SK-N-SH treated with all-trans-retinoic acid at 6 μM for 48 hours (cell line): ENCODE measurements at regions not wholly inside any gene's neighbourhood (a gene's known extent, or its start where the extent isn't known, plus 50 kb on each side); places are given as distances from the start of the nearest gene placed in this dataset.
"Not testable (repeated sequence)": the region's sequence is repeated elsewhere in the genome, so short reads cannot be mapped to it uniquely, and the experiment has no call there.

Source experiments
- OSR1 ChIP-seq: fragments of 250-450 bp; sonication (Bioruptor Pico); IDR thresholded peaks from 2 replicates; pipeline ENCODE4 v1.8.0; 2022; ENCODE audit warnings: moderate library complexity, mild to moderate bottlenecking, inconsistent platforms
- RARB ChIP-seq: fragments of 250-450 bp; sonication (Bioruptor Pico); IDR thresholded peaks from 2 replicates; pipeline ENCODE4 v1.8.0; 2021; ENCODE audit warnings: mild to moderate bottlenecking, moderate library complexity
- SNAI2 ChIP-seq: fragments of 250-450 bp; sonication (Bioruptor Pico); IDR thresholded peaks from 2 replicates; pipeline ENCODE4 v1.5.0; 2020; ENCODE audit warnings: mild to moderate bottlenecking, moderate library complexity
- ZFP3 ChIP-seq: fragments of 250-450 bp; sonication (Bioruptor Pico); IDR thresholded peaks from 2 replicates; pipeline ENCODE4 v1.5.0; 2020; ENCODE audit warnings: mild to moderate bottlenecking, moderate library complexity
- ZFP30 ChIP-seq: fragments of 450-650 bp; formaldehyde crosslinking; IDR thresholded peaks from 2 replicates; pipeline ENCODE4 v1.5.0; 2022; ENCODE audit warnings: mild to moderate bottlenecking, moderate library complexity
- ZNF565 ChIP-seq: fragments of 450-650 bp; formaldehyde crosslinking; conservative IDR thresholded peaks from 2 replicates; pipeline ENCODE4 v1.5.0; 2020; ENCODE audit warnings: low read depth, mild to moderate bottlenecking, moderate library complexity
- ZNF70 ChIP-seq: fragments of 450-650 bp; formaldehyde crosslinking; IDR thresholded peaks from 2 replicates; pipeline ENCODE4 v1.5.0; 2020; ENCODE audit warnings: mild to moderate bottlenecking, moderate library complexity
- TF ChIP-seq, protein P1 (sequence below): fragments of 250-450 bp; sonication (Bioruptor Pico); IDR thresholded peaks from 2 replicates; pipeline ENCODE4 v1.8.0; 2020; ENCODE audit warnings: mild to moderate bottlenecking, moderate library complexity, borderline replicate concordance
- TF ChIP-seq, protein P2 (sequence below): fragments of 250-450 bp; sonication (Bioruptor Pico); IDR thresholded peaks from 2 replicates; pipeline ENCODE4 v1.5.1; 2021; ENCODE audit warnings: mild to moderate bottlenecking, moderate library complexity
- TF ChIP-seq, protein P3 (sequence below): fragments of 250-450 bp; sonication (Bioruptor Pico); IDR thresholded peaks from 2 replicates; pipeline ENCODE4 v1.5.1; 2020; ENCODE audit warnings: low read depth, mild to moderate bottlenecking, moderate library complexity
- TF ChIP-seq, protein P4 (sequence below): fragments of 250-450 bp; sonication (Bioruptor Pico); IDR thresholded peaks from 2 replicates; pipeline ENCODE4 v1.8.0; 2021; ENCODE audit warnings: low read depth, mild to moderate bottlenecking, moderate library complexity, borderline replicate concordance

DNA sequence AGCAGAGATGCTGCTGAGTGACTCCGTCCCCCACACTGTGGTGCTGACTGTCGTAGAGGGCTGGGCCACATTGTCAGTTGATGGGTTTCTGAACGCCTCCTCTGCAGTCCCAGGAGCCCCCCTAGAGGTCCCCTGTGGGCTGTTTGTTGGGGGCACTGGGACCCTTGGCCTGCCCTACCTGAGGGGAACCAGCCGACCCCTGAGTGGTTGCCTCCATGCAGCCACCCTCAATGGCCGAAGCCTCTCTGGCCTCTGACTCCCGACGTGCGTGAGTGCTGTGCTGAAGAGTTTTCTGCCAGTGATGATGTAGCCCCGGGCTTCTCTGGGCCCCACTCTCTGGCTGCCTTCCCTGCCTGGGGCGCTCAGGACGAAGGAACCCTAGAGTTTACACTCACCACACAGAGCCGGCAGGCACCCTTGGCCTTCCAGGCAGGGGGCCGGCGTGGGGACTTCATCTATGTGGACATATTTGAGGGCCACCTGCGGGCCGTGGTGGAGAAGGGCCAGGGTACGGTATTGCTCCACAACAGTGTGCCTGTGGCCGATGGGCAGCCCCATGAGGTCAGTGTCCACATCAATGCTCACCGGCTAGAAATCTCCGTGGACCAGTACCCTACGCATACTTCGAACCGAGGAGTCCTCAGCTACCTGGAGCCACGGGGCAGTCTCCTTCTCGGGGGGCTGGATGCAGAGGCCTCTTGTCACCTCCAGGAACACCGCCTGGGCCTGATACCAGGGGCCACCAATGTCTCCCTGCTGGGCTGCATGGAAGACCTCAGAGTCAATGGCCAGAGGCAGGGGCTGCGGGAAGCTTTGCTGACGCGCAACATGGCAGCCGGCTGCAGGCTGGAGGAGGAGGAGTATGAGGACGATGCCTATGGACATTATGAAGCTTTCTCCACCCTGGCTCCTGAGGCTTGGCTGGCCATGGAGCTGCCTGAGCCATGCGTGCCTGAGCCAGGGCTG is 181.1 kb downstream of the TBC1D2B start:
- TF ChIP-seq ZNF70 (CRISPR knock-in tag); OSR1; RARB; SNAI2; ZFP3 (CRISPR knock-in tag); ZFP30; ZNF565: not testable (repeated sequence)
- TF ChIP-seq, protein P1, sequence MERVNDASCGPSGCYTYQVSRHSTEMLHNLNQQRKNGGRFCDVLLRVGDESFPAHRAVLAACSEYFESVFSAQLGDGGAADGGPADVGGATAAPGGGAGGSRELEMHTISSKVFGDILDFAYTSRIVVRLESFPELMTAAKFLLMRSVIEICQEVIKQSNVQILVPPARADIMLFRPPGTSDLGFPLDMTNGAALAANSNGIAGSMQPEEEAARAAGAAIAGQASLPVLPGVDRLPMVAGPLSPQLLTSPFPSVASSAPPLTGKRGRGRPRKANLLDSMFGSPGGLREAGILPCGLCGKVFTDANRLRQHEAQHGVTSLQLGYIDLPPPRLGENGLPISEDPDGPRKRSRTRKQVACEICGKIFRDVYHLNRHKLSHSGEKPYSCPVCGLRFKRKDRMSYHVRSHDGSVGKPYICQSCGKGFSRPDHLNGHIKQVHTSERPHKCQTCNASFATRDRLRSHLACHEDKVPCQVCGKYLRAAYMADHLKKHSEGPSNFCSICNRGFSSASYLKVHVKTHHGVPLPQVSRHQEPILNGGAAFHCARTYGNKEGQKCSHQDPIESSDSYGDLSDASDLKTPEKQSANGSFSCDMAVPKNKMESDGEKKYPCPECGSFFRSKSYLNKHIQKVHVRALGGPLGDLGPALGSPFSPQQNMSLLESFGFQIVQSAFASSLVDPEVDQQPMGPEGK: not testable (repeated sequence)
- TF ChIP-seq, protein P2, sequence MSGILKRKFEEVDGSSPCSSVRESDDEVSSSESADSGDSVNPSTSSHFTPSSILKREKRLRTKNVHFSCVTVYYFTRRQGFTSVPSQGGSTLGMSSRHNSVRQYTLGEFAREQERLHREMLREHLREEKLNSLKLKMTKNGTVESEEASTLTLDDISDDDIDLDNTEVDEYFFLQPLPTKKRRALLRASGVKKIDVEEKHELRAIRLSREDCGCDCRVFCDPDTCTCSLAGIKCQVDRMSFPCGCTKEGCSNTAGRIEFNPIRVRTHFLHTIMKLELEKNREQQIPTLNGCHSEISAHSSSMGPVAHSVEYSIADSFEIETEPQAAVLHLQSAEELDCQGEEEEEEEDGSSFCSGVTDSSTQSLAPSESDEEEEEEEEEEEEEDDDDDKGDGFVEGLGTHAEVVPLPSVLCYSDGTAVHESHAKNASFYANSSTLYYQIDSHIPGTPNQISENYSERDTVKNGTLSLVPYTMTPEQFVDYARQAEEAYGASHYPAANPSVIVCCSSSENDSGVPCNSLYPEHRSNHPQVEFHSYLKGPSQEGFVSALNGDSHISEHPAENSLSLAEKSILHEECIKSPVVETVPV (CRISPR knock-in tag): not testable (repeated sequence)
- TF ChIP-seq, protein P3, sequence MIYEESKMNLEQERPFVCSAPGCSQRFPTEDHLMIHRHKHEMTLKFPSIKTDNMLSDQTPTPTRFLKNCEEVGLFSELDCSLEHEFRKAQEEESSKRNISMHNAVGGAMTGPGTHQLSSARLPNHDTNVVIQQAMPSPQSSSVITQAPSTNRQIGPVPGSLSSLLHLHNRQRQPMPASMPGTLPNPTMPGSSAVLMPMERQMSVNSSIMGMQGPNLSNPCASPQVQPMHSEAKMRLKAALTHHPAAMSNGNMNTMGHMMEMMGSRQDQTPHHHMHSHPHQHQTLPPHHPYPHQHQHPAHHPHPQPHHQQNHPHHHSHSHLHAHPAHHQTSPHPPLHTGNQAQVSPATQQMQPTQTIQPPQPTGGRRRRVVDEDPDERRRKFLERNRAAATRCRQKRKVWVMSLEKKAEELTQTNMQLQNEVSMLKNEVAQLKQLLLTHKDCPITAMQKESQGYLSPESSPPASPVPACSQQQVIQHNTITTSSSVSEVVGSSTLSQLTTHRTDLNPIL (CRISPR knock-in tag): not testable (repeated sequence)
- TF ChIP-seq, protein P4, sequence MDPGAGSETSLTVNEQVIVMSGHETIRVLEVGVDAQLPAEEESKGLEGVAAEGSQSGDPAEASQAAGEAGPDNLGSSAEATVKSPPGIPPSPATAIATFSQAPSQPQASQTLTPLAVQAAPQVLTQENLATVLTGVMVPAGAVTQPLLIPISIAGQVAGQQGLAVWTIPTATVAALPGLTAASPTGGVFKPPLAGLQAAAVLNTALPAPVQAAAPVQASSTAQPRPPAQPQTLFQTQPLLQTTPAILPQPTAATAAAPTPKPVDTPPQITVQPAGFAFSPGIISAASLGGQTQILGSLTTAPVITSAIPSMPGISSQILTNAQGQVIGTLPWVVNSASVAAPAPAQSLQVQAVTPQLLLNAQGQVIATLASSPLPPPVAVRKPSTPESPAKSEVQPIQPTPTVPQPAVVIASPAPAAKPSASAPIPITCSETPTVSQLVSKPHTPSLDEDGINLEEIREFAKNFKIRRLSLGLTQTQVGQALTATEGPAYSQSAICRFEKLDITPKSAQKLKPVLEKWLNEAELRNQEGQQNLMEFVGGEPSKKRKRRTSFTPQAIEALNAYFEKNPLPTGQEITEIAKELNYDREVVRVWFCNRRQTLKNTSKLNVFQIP (CRISPR knock-in tag): not testable (repeated sequence)
